ENCODE measurements at regions not wholly inside any gene's neighbourhood (a gene's known extent, or its start where the extent isn't known, plus 50 kb on each side); places are given as distances from the start of the nearest gene placed in this dataset.

DNA sequence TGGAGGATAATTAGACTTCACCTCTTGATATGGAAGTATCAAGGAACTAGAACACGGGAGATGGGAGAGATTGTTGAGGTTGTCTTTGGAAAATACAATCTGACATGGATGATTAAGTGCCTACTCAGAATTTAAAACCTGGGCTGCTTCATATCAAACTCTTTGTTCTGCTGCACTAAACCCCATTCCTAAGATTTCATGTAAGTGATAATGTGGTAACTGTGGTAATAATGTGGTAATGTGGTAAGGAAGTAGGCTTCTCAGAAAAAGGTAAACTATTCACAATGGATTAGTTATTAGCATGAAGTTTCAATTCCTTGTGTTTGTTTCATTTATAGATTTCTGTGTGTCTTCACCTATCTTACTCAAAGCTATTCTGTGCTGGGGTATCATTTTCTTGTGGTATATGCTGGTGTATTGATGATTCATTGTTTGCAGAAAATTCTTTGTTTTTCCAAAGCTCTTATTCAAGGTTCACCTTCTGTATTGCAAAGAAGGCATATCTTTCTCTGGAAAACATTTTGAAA lies 129.9 kb upstream of the TAC1 start:
- no peak overlapping the region for H3K4me2 ChIP-seq (ENCODE audit: low read length)
- H3K9me2 ChIP-seq (ENCODE audit: low read depth, low read length), result no peaks in the 10 kb centered on the region
- H3K9ac ChIP-seq (ENCODE audit: low read length), result no peak overlapping the region
- H3F3A ChIP-seq (ENCODE audit: insufficient read depth, low read length), result no peaks in the 10 kb centered on the region
- no peak overlapping the region for H3K27ac ChIP-seq (ENCODE audit: low read depth, low read length, poor library complexity, severe bottlenecking)
- H2AFZ ChIP-seq (ENCODE audit: low read length), result no peak overlapping the region
- H3K36me3 ChIP-seq (ENCODE audit: insufficient read depth, low read length), result no peaks in the 10 kb centered on the region
- no peaks in the 10 kb centered on the region for H3K79me2 ChIP-seq (ENCODE audit: insufficient read depth, low read length)
- no peak overlapping the region for H3K4me3 ChIP-seq (ENCODE audit: low read depth, low read length, poor library complexity, severe bottlenecking)
- H4K20me1 ChIP-seq (ENCODE audit: insufficient read depth, low read length), result no peaks in the 10 kb centered on the region
- H3K4me1 ChIP-seq (ENCODE audit: insufficient read depth, low read length, severe bottlenecking), result no peaks in the 10 kb centered on the region
- peaks cover 8% of the 10 kb centered on the region; the same call in 1 of the 2 replicates for H3K27me3 ChIP-seq (ENCODE audit: insufficient read depth, low read length)
- no peaks in the 10 kb centered on the region for H3K9me3 ChIP-seq (ENCODE audit: low read length)
- no peak for TF ChIP-seq EZH2 (IDR thresholded peaks at IDR 0.05; ENCODE audit: borderline replicate concordance, low read length)
- TF ChIP-seq, protein P1, sequence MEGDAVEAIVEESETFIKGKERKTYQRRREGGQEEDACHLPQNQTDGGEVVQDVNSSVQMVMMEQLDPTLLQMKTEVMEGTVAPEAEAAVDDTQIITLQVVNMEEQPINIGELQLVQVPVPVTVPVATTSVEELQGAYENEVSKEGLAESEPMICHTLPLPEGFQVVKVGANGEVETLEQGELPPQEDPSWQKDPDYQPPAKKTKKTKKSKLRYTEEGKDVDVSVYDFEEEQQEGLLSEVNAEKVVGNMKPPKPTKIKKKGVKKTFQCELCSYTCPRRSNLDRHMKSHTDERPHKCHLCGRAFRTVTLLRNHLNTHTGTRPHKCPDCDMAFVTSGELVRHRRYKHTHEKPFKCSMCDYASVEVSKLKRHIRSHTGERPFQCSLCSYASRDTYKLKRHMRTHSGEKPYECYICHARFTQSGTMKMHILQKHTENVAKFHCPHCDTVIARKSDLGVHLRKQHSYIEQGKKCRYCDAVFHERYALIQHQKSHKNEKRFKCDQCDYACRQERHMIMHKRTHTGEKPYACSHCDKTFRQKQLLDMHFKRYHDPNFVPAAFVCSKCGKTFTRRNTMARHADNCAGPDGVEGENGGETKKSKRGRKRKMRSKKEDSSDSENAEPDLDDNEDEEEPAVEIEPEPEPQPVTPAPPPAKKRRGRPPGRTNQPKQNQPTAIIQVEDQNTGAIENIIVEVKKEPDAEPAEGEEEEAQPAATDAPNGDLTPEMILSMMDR (IDR thresholded peaks at IDR 0.05; ENCODE audit: low read length), result no peak

DNA sequence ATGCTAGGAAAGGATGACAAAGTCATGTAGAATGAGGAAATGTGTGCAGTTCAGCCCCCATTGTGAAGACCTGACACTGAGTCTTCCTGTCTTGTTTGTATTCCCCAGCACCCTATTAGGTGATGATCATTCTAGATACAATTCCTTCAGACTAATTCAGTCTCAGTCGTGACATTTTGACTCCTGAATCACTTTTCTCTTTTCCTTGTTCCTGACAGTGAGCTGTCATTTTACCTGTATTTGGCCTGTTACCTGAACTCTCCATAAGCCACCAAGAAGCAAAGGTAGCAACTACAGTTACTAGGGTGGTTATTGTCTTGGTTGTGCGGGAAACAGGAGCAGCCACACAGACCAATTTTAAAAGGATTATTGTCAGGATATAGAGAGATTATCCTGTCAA lies 111.4 kb upstream of the TAC1 start:
- Histone ChIP-seq H3K79me2 (ENCODE audit: insufficient read depth, low read length) (no peaks in the 10 kb centered on the region), H3K9me3 (ENCODE audit: low read length) (no peaks in the 10 kb centered on the region), H3K4me3 (ENCODE audit: low read depth, low read length, poor library complexity, severe bottlenecking) (no peak overlapping the region), H3K9ac (ENCODE audit: low read length) (no peak overlapping the region), H4K20me1 (ENCODE audit: insufficient read depth, low read length) (no peaks in the 10 kb centered on the region), H2AFZ (ENCODE audit: low read length) (no peak overlapping the region), H3K4me2 (ENCODE audit: low read length) (no peak overlapping the region), H3F3A (ENCODE audit: insufficient read depth, low read length) (no peaks in the 10 kb centered on the region), H3K36me3 (ENCODE audit: insufficient read depth, low read length) (no peaks in the 10 kb centered on the region), H3K27ac (ENCODE audit: low read depth, low read length, poor library complexity, severe bottlenecking) (no peak overlapping the region), H3K27me3 (ENCODE audit: insufficient read depth, low read length) (no peaks in the 10 kb centered on the region), H3K4me1 (ENCODE audit: insufficient read depth, low read length, severe bottlenecking) (no peaks in the 10 kb centered on the region), H3K9me2 (ENCODE audit: low read depth, low read length) (no peaks in the 10 kb centered on the region)
- TF ChIP-seq, protein P1 (IDR thresholded peaks at IDR 0.05; ENCODE audit: low read length), result no peak
- no peak for TF ChIP-seq EZH2 (IDR thresholded peaks at IDR 0.05; ENCODE audit: borderline replicate concordance, low read length)

DNA sequence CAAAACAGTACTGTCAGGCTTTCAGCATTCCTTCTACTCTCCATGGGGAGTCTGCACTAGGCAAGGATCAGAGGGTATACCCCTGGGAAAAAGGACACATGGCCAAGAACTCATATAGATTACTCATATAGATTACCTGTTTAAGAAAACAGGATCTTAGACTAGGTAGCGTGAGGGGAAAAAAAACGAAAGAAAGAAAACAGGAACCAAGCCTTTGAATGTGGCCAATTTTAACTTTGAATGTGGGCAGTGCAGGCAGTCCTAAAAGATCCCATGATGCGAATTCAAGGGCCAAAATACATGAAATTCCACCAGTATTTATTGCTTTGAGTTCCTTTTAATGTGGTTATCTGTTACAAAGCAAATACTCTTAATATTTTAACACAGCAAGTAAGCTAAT lies 108.6 kb upstream of the TAC1 start:
- Histone ChIP-seq H3K4me3 (ENCODE audit: low read depth, low read length, poor library complexity, severe bottlenecking) (no peak overlapping the region), H3K27ac (ENCODE audit: low read depth, low read length, poor library complexity, severe bottlenecking) (no peak overlapping the region), H3K9ac (ENCODE audit: low read length) (no peak overlapping the region), H4K20me1 (ENCODE audit: insufficient read depth, low read length) (no peaks in the 10 kb centered on the region), H3F3A (ENCODE audit: insufficient read depth, low read length) (no peaks in the 10 kb centered on the region), H3K9me3 (ENCODE audit: low read length) (no peaks in the 10 kb centered on the region), H3K4me2 (ENCODE audit: low read length) (no peak overlapping the region), H2AFZ (ENCODE audit: low read length) (no peak overlapping the region), H3K9me2 (ENCODE audit: low read depth, low read length) (no peaks in the 10 kb centered on the region), H3K4me1 (ENCODE audit: insufficient read depth, low read length, severe bottlenecking) (no peaks in the 10 kb centered on the region), H3K27me3 (ENCODE audit: insufficient read depth, low read length) (no peaks in the 10 kb centered on the region), H3K36me3 (ENCODE audit: insufficient read depth, low read length) (no peaks in the 10 kb centered on the region), H3K79me2 (ENCODE audit: insufficient read depth, low read length) (no peaks in the 10 kb centered on the region)
- TF ChIP-seq, protein P1 (IDR thresholded peaks at IDR 0.05; ENCODE audit: low read length), result no peak
- TF ChIP-seq EZH2 (IDR thresholded peaks at IDR 0.05; ENCODE audit: borderline replicate concordance, low read length), result no peak

Data from OCI-LY1 (cell line).